Testis (tissue), 2 donors: ENCODE measurements at regions not wholly inside any gene's neighbourhood (a gene's known extent, or its start where the extent isn't known, plus 50 kb on each side); places are given as distances from the start of the nearest gene placed in this dataset.

ENCODE experiments used
- DNase-seq: peaks from one replicate; pipeline ENCODE4 v3.0.0-alpha.2; 2019
- H3K27ac ChIP-seq, 2 donors: fragments of 200-600 bp; sonication (generic); one replicate each; pipeline ENCODE4 v1.5.1; 2019
- H3K27me3 ChIP-seq: fragments of 200-600 bp; sonication (generic); one replicate; pipeline ENCODE4 v1.5.1; 2019
- H3K36me3 ChIP-seq: fragments of 200-600 bp; sonication (generic); one replicate; pipeline ENCODE4 v1.5.1; 2017; ENCODE audit warnings: low read depth; ENCODE audit errors: missing control alignments
- H3K4me1 ChIP-seq: fragments of 200-600 bp; sonication (generic); one replicate; pipeline ENCODE4 v1.5.1; 2019
- H3K4me3 ChIP-seq, 2 donors: fragments of 200-600 bp; sonication (generic); one replicate each; pipeline ENCODE4 v1.5.1; 2017 to 2019
- H3K9me3 ChIP-seq: fragments of 200-600 bp; sonication (generic); one replicate; pipeline ENCODE4 v1.5.1; 2017
- POLR2A ChIP-seq: fragments of 450-650 bp; IDR thresholded peaks from one replicate; pipeline ENCODE4 v1.6.1; 2017; ENCODE audit warnings: antibody characterized with exemption, mild to moderate bottlenecking, moderate library complexity
- WGBS, 2 donors: methylation state at CpG; one replicate each; pipeline ENCODE4 v1.1.5; 2018; 5-methylcytosine and 5-hydroxymethylcytosine counted together
- intact Hi-C: fragments of 100-400 bp; cut with DNase I; formaldehyde crosslinking; loops from one replicate; pipeline ENCODE4 v1.15.1; 2023; ENCODE audit warnings: low total_unique reads
- TF ChIP-seq, protein P1 (sequence below), 3 experiments: fragments of 450-650 bp in 2 of 3; fragments of 200-600 bp in 1 of 3; sonication (generic) in 1 of 3; IDR thresholded peaks; one replicate each; pipeline ENCODE4 v1.5.1; 2016 to 2019; ENCODE audit warnings: antibody characterized with exemption in 3 of 3, mild to moderate bottlenecking in 2 of 3, moderate library complexity in 1 of 3

DNA sequence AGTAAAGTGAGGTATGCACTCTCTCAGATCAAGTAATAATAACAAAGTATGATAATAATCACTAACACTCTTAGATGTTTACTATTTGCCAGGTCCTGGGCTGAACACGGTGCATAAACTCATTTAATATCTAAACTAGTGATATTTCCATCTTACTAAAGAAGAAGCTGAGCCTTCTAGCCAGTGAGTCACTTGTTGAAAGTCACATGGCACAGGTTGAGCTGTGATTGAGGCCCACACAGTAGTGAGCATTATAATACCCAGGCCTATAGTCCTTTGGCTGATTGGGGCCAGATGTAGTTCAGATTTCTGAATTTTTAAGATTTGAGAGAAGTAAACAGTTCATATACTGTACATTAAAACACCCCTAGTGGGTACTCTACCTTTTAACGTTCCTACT is 93.2 kb upstream of the CCDC80 start:
- Histone ChIP-seq H3K36me3 (no peaks in the 10 kb centered on the region), H3K9me3 (no peaks in the 10 kb centered on the region), H3K27me3 (no peaks in the 10 kb centered on the region), H3K4me3 (no peak overlapping the region), H3K27ac (no peak overlapping the region), H3K4me1 (no peaks in the 10 kb centered on the region)
- 65 to 91% methylated on average over 2 of the region's 2 CpGs for WGBS, 2 donors
- DNase-seq, result no peak
- TF ChIP-seq POLR2A, result no peak
- TF ChIP-seq, protein P1, sequence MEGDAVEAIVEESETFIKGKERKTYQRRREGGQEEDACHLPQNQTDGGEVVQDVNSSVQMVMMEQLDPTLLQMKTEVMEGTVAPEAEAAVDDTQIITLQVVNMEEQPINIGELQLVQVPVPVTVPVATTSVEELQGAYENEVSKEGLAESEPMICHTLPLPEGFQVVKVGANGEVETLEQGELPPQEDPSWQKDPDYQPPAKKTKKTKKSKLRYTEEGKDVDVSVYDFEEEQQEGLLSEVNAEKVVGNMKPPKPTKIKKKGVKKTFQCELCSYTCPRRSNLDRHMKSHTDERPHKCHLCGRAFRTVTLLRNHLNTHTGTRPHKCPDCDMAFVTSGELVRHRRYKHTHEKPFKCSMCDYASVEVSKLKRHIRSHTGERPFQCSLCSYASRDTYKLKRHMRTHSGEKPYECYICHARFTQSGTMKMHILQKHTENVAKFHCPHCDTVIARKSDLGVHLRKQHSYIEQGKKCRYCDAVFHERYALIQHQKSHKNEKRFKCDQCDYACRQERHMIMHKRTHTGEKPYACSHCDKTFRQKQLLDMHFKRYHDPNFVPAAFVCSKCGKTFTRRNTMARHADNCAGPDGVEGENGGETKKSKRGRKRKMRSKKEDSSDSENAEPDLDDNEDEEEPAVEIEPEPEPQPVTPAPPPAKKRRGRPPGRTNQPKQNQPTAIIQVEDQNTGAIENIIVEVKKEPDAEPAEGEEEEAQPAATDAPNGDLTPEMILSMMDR (IDR thresholded peaks at IDR 0.05), result no peak
- intact Hi-C loops, result no loop called here

DNA sequence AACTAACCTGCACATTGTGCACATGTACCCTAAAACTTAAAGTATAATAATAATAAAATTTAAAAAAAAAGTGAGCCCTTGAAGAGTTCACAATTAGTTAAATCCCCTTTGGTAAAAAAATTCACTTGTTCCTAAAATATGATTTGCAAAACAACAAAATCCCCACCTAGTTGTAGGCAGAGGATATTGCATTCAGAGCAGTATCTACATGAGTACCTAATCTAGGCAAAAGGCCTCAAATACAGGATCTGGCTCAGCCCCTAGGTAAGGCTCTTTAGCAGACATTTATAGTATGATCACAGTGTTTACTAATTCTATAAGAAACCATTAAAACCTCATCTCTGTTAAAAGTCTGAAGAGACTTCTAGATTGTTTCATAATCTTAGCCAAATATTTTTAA is 89.3 kb upstream of the CCDC80 start:
- intact Hi-C loops, result no loop called here
- no peaks in the 10 kb centered on the region for H3K9me3 ChIP-seq
- H3K27ac ChIP-seq, result no peak overlapping the region
- H3K36me3 ChIP-seq, result no peaks in the 10 kb centered on the region
- no peaks in the 10 kb centered on the region for H3K4me1 ChIP-seq
- no peaks in the 10 kb centered on the region for H3K27me3 ChIP-seq
- no peak for TF ChIP-seq POLR2A
- TF ChIP-seq, protein P1 (IDR thresholded peaks at IDR 0.05), result peak in 1 of 3 experiments; percentile 11
- H3K4me3 ChIP-seq, result no peak overlapping the region
- no peak for DNase-seq

DNA sequence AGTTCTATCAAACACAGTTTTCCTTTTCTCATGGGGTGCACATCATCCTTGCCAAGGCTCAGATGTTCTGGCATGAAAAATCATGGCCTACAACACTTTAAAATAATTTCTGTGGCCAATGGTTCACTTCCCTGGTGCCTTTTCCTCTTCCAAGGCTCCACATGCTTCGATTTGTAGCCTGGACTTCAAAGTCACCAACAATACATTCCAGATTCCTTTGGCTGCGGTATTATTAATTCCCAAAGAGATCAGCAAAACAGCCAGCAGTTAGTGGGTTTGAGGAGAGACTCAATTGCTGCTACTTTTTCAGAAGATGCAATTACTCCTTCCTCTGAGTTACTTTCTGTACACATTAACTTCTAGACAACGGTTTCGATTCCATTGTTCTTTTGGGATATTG is 80.3 kb upstream of the CCDC80 start:
- 79 to 88% methylated on average over 4 of the region's 4 CpGs for WGBS, 2 donors
- Histone ChIP-seq H3K27me3 (no peaks in the 10 kb centered on the region), H3K4me3 (no peak overlapping the region), H3K36me3 (no peaks in the 10 kb centered on the region), H3K4me1 (no peaks in the 10 kb centered on the region), H3K9me3 (no peaks in the 10 kb centered on the region), H3K27ac (no peak overlapping the region)
- no peak for DNase-seq
- intact Hi-C loops, result no loop called here
- no peak for TF ChIP-seq POLR2A
- TF ChIP-seq, protein P1 (IDR thresholded peaks at IDR 0.05), result no peak

DNA sequence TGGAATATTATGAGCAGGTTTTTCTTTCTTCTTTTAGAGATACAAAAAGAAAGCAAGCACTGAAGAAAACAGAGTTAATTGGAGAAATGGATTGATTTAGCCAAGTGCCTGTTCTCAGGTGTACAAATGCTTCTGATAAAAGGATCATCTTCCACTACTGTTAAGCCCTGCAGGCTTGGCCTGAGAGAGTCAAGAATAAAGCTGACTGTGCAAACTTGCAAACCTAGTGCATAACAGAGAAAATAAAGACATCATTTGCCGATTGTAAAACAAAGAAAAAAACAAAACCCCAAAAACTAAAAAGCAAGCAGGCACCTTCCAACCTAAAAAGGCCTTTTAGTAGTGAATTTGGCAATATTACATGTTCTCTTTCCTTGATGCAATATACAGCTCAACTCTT is 78.0 kb upstream of the CCDC80 start:
- Histone ChIP-seq H3K27me3 (no peaks in the 10 kb centered on the region), H3K4me1 (no peaks in the 10 kb centered on the region), H3K4me3 (no peak overlapping the region), H3K9me3 (no peaks in the 10 kb centered on the region), H3K36me3 (no peaks in the 10 kb centered on the region), H3K27ac (no peak overlapping the region)
- intact Hi-C loops, result no loop called here
- TF ChIP-seq, protein P1 (IDR thresholded peaks at IDR 0.05), result no peak
- TF ChIP-seq POLR2A, result no peak
- no peak for DNase-seq
- WGBS, 2 donors, result 84 to 85% methylated on average over 1 of the region's 1 CpG

DNA sequence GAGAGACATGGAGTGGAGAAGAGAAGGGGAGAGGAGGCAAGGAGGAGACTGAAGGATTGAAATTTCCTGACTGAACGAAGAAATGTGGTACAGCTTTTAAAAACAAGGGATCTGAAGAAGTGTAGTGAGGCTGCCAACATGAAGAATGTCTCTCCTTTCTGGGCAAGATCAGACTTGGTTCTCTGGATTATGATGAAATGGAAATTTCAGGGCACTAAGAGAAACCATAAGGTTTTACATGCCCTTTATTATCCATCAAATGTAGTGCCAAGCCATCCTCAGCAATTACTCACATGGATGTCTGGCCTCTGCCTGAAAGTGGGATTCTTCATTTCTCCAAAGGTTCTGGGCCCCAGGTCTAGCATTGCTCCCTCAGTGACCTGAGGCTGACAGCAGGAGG is 77.6 kb upstream of the CCDC80 start:
- no peak for TF ChIP-seq POLR2A
- TF ChIP-seq, protein P1 (IDR thresholded peaks at IDR 0.05), result no peak
- Histone ChIP-seq H3K27ac (no peak overlapping the region), H3K36me3 (no peaks in the 10 kb centered on the region), H3K4me3 (no peak overlapping the region), H3K27me3 (no peaks in the 10 kb centered on the region), H3K9me3 (no peaks in the 10 kb centered on the region), H3K4me1 (no peaks in the 10 kb centered on the region)
- intact Hi-C loops, result no loop called here
- WGBS, 2 donors, result 25 to 86% methylated on average over 1 of the region's 1 CpG
- no peak for DNase-seq
